Gastrocnemius medialis (tissue), 4 donors: ENCODE measurements at regions not wholly inside any gene's neighbourhood (a gene's known extent, or its start where the extent isn't known, plus 50 kb on each side); places are given as distances from the start of the nearest gene placed in this dataset.
"Not testable (repeated sequence)": the region's sequence is repeated elsewhere in the genome, so short reads cannot be mapped to it uniquely, and the experiment has no call there.

Experiments used
- ATAC-seq, 2 donors: fragments of 150-250 bp; one replicate each; pipeline ENCODE4 v1.9.1; 2016
- DNase-seq, 2 donors: peaks; one replicate each; pipeline ENCODE4 v3.0.0-alpha.2; 2019
- H3K27ac ChIP-seq, 4 donors: fragments of 200-600 bp; sonication (generic); 1 replicate in 1 of 4; 2 replicates in 3 of 4; pipeline ENCODE4 v1.5.1; 2016 to 2018; ENCODE audit warnings: mild to moderate bottlenecking in 2 of 4, moderate library complexity in 1 of 4
- H3K27me3 ChIP-seq, 3 donors: fragments of 200-600 bp; sonication (generic) in 2 of 3; 1 replicate in 1 of 3; 2 replicates in 2 of 3; pipeline versions ENCODE4 v1.5.1 to v1.6.0; 2016 to 2019; ENCODE audit warnings: mild to moderate bottlenecking in 1 of 3, moderate library complexity in 1 of 3
- H3K36me3 ChIP-seq, 2 donors: fragments of 200-600 bp; sonication (generic) in 1 of 2; one replicate each; pipeline ENCODE4 v1.5.1; 2017 to 2018
- H3K4me1 ChIP-seq, 2 donors: fragments of 200-600 bp; sonication (generic) in 1 of 2; one replicate each; pipeline ENCODE4 v1.5.1; 2016 to 2017; ENCODE audit warnings: mild to moderate bottlenecking in 2 of 2
- H3K4me3 ChIP-seq, 4 donors: fragments of 200-600 bp; sonication (generic) in 3 of 4; 1 replicate in 1 of 4; 2 replicates in 3 of 4; pipeline ENCODE4 v1.5.1; 2016 to 2019; ENCODE audit warnings: mild to moderate bottlenecking in 2 of 4
- H3K9me3 ChIP-seq, 3 donors: fragments of 200-600 bp; sonication (generic) in 2 of 3; 1 replicate in 1 of 3; 2 replicates in 2 of 3; pipeline ENCODE4 v1.5.1; 2016 to 2019
- POLR2A ChIP-seq, 2 donors: fragments of 450-650 bp; IDR thresholded peaks; one replicate each; pipeline ENCODE4 v1.6.1; 2017; ENCODE audit warnings: antibody characterized with exemption in 2 of 2, mild to moderate bottlenecking in 2 of 2, moderate library complexity in 2 of 2
- in situ Hi-C, 4 donors: fragments of 200-750 bp; cut with MboI; loops; one replicate each; pipeline versions ENCODE4 v1.15.0 to v1.8.0; 2017; ENCODE audit warnings: low sequenced_read_pairs in 4 of 4
- intact Hi-C: fragments of 100-400 bp; cut with DNase I; formaldehyde crosslinking; loops from one replicate; pipeline ENCODE4 v1.15.1; 2023; ENCODE audit warnings: low total_unique reads
- TF ChIP-seq, protein P1 (sequence below), 5 experiments: fragments of 450-650 bp in 3 of 5; fragments of 200-600 bp in 2 of 5; sonication (generic) in 2 of 5; IDR thresholded peaks in 4 of 5; conservative IDR thresholded peaks in 1 of 5; 1 replicate in 4 of 5; 2 replicates in 1 of 5; pipeline ENCODE4 v1.5.1; 2016 to 2019; ENCODE audit warnings: antibody characterized with exemption in 5 of 5, mild to moderate bottlenecking in 3 of 5, moderate library complexity in 3 of 5

DNA sequence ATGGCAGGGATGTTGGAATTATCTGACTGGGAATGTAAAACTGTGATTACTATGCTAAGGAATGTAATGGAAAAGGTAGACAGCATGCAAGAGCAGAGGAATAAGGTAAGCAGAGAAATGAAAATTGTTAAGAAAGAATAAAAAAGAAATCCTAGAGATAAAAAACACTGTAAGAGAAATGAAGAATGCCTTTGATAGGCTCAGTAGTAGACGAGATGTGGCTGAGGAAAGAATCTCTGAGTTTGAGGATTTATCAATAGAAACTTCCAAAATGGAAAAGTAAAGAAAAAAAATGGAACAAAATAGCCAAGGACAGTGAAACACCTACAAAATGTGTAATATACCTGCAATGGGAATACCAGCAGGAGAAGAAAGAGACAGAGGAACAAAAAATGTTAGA lies 468.5 kb upstream of the PIK3R1 start:
- Histone ChIP-seq H3K27me3 (no peaks in the 10 kb centered on the region), H3K9me3 (peaks cover 0 to 4% (median 0%) of the 10 kb centered on the region in 3 donors), H3K4me1 (no peaks in the 10 kb centered on the region), H3K36me3 (no peaks in the 10 kb centered on the region), H3K27ac (no peak overlapping the region), H3K4me3 (no peak overlapping the region)
- DNase-seq (no peak), ATAC-seq (no peak)
- TF ChIP-seq POLR2A (IDR thresholded peaks at IDR 0.05) = no peak
- TF ChIP-seq, protein P1, sequence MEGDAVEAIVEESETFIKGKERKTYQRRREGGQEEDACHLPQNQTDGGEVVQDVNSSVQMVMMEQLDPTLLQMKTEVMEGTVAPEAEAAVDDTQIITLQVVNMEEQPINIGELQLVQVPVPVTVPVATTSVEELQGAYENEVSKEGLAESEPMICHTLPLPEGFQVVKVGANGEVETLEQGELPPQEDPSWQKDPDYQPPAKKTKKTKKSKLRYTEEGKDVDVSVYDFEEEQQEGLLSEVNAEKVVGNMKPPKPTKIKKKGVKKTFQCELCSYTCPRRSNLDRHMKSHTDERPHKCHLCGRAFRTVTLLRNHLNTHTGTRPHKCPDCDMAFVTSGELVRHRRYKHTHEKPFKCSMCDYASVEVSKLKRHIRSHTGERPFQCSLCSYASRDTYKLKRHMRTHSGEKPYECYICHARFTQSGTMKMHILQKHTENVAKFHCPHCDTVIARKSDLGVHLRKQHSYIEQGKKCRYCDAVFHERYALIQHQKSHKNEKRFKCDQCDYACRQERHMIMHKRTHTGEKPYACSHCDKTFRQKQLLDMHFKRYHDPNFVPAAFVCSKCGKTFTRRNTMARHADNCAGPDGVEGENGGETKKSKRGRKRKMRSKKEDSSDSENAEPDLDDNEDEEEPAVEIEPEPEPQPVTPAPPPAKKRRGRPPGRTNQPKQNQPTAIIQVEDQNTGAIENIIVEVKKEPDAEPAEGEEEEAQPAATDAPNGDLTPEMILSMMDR (IDR thresholded peaks at IDR 0.05 in 4 of 5, conservative IDR thresholded peaks at IDR 0.05 in 1 of 5) = no peak
- in situ Hi-C loops (no loop called here), intact Hi-C loops (no loop called here)

DNA sequence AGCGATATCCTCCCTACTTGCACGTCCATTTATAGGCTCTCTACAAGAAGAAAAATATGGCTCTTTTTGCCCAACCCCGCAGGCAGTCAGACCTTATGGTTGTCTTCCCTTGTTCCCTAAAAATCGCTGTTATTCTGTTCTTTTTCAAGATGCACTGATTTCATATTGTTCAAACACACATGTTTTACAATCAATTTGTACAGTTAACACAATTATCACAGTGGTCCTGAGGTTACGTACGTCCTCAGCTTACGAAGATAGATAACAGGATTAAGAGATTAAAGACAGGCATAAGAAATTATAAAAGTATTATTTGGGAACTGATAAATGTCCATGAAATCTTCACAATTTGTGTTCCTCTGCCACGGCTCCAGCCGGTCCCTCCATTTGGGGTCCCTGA lies 468.9 kb upstream of the PIK3R1 start:
- intact Hi-C loops, in situ Hi-C loops, ATAC-seq: not testable (repeated sequence)

DNA sequence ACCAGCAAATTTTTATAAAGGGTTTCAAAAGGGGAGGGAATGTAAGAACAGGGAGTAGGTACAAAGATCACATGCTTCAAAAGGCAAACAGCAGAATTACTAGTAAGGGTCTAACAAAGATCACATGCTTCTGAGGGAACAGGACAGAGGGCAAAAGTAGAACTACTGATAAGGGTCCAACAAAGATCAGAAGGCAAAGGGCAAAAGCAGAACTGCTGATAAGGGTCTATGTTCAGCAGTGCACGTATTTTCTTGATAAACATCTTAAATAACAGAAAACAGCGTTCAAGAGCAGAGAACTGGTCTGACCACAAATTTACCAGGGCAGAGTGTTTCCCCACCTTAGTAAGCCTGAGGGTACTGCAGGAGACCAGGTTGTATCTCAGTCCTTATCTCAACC lies 469.5 kb upstream of the PIK3R1 start:
- intact Hi-C loops = no loop called here
- H3K27ac ChIP-seq = no peak overlapping the region

More for the DNA sequence above, 468.9 kb upstream of the PIK3R1 start:
- not testable (repeated sequence) for H3K4me3 ChIP-seq, H3K27me3 ChIP-seq, DNase-seq, H3K4me1 ChIP-seq, H3K27ac ChIP-seq, H3K9me3 ChIP-seq, H3K36me3 ChIP-seq

DNA sequence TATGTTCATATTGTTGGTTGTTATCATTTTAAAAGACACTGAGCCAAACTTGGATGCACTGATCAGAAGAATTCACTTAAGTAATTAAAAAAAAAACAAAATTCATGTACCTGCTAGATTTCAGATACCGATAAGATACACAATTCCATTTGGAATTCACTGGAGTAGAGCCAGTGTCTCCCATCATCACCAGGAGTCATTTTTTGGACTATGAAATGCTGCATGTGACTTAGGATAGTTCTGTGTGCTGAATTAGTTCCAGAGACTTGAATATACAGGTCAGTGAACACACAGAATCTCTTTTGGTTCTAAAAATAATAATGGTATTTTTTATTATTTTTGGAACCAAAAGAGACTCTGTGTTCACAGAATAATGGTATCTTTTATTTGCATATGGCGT lies 482.6 kb upstream of the PIK3R1 start:
- H3K4me3 ChIP-seq = no peak overlapping the region
- DNase-seq (no peak), ATAC-seq (no peak)
- TF ChIP-seq POLR2A (IDR thresholded peaks at IDR 0.05) = no peak
- TF ChIP-seq, protein P1 (IDR thresholded peaks at IDR 0.05 in 4 of 5, conservative IDR thresholded peaks at IDR 0.05 in 1 of 5) = no peak
- H3K27me3 ChIP-seq = no peaks in the 10 kb centered on the region
- intact Hi-C loops = no loop called here
- in situ Hi-C loops = no loop called here
- no peaks in the 10 kb centered on the region for H3K36me3 ChIP-seq
- H3K27ac ChIP-seq = no peak overlapping the region
- no peaks in the 10 kb centered on the region for H3K4me1 ChIP-seq
- H3K9me3 ChIP-seq = no peaks in the 10 kb centered on the region

More for the DNA sequence above, 469.5 kb upstream of the PIK3R1 start:
- in situ Hi-C loops = no loop called here
- Histone ChIP-seq H3K4me1 (no peaks in the 10 kb centered on the region), H3K9me3 (peaks cover 0 to 4% (median 0%) of the 10 kb centered on the region in 3 donors), H3K4me3 (no peak overlapping the region), H3K27me3 (no peaks in the 10 kb centered on the region), H3K36me3 (no peaks in the 10 kb centered on the region)
- no peak for ATAC-seq
- no peak for DNase-seq
- no peak for TF ChIP-seq POLR2A (IDR thresholded peaks at IDR 0.05)
- TF ChIP-seq, protein P1 (IDR thresholded peaks at IDR 0.05 in 4 of 5, conservative IDR thresholded peaks at IDR 0.05 in 1 of 5) = no peak

DNA sequence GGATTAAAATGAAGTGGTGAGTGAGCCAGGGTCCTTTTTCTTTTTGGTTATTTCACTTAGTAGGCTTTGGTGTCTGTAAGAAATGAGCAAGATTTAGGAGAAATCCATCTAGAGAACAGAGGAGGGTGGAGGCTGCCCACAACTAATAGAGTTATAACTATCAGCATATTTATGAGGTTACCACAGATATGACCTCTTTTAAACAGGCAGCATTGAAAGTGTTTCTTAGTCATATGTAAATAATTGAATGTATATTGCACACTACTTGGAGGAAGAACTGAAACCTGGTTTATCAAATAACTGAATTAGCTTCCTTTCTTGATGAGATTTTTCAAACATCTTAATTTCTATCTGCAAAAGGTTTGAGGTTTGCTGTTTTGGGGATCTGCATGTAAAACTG lies 483.1 kb upstream of the PIK3R1 start:
- no peak for ATAC-seq
- Histone ChIP-seq H3K36me3 (no peaks in the 10 kb centered on the region), H3K9me3 (no peaks in the 10 kb centered on the region), H3K27ac (no peak overlapping the region), H3K4me1 (no peaks in the 10 kb centered on the region), H3K27me3 (no peaks in the 10 kb centered on the region), H3K4me3 (no peak overlapping the region)
- no peak for TF ChIP-seq POLR2A (IDR thresholded peaks at IDR 0.05)
- TF ChIP-seq, protein P1 (IDR thresholded peaks at IDR 0.05 in 4 of 5, conservative IDR thresholded peaks at IDR 0.05 in 1 of 5) = no peak
- intact Hi-C loops = no loop called here
- in situ Hi-C loops = no loop called here
- no peak for DNase-seq
